Left ventricle myocardium superior (tissue), 1 donor: ENCODE measurements at regions not wholly inside any gene's neighbourhood (a gene's known extent, or its start where the extent isn't known, plus 50 kb on each side); places are given as distances from the start of the nearest gene placed in this dataset.
"Not testable (repeated sequence)": the region's sequence is repeated elsewhere in the genome, so short reads cannot be mapped to it uniquely, and the experiment has no call there.

Experiments used
- ATAC-seq: fragments of 200-7000 bp; cut with Tn5 transposase; one replicate; pipeline ENCODE4 v1.9.1; 2020; ENCODE audit warnings: mild to moderate bottlenecking, moderate library complexity
- DNase-seq: peaks from one replicate; pipeline ENCODE4 v3.0.0-alpha.2; 2020
- intact Hi-C: fragments of 100-400 bp; cut with micrococcal nuclease; formaldehyde crosslinking; loops from one replicate; pipeline ENCODE4 v1.11.0; 2022
- donor health status: DM: no; HTN: yes; CAD: no; lungs with severe emphysema.

GRCh38 chr14:105951399-105951798 lies 425.0 kb downstream of the TMEM121 start:
- no peak for ATAC-seq
- DNase-seq = no peak
- intact Hi-C loops = no loop called here

- ATAC-seq (no peak), DNase-seq (no peak)
- intact Hi-C loops = no loop called here
These were observed 425.8 kb downstream of the TMEM121 start for GRCh38 chr14:105952222-105952621.

- intact Hi-C loops = no loop called here
- no peak for DNase-seq
These were observed 426.4 kb downstream of the TMEM121 start for GRCh38 chr14:105952826-105953225.

GRCh38 chr14:105961625-105962024 lies 435.2 kb downstream of the TMEM121 start:
- intact Hi-C loops, DNase-seq, ATAC-seq: not testable (repeated sequence)

More at GRCh38 chr14:105952826-105953225, 426.4 kb downstream of the TMEM121 start:
- no peak for ATAC-seq

GRCh38 chr14:105962532-105962931 lies 436.1 kb downstream of the TMEM121 start:
- intact Hi-C loops = no loop called here
- ATAC-seq (no peak), DNase-seq (no peak)

GRCh38 chr14:105968291-105968690 lies 441.9 kb downstream of the TMEM121 start:
- intact Hi-C loops = no loop called here
- no peak for ATAC-seq
- no peak for DNase-seq

- ATAC-seq, intact Hi-C loops, DNase-seq: not testable (repeated sequence)
These were observed 442.6 kb downstream of the TMEM121 start for GRCh38 chr14:105969026-105969425.

GRCh38 chr14:105970821-105971220 lies 444.4 kb downstream of the TMEM121 start:
- DNase-seq, intact Hi-C loops, ATAC-seq: not testable (repeated sequence)

GRCh38 chr14:105971593-105972500 lies 445.5 kb downstream of the TMEM121 start:
- intact Hi-C loops = no loop called here
- no peak for ATAC-seq
- no peak for DNase-seq

GRCh38 chr14:105974902-105975301 lies 448.5 kb downstream of the TMEM121 start:
- no peak for ATAC-seq
- no peak for DNase-seq
- intact Hi-C loops = no loop called here

GRCh38 chr14:105978618-105979295 lies 452.4 kb downstream of the TMEM121 start:
- intact Hi-C loops = no loop called here
- DNase-seq = no peak
- no peak for ATAC-seq

GRCh38 chr14:105979446-105979845 lies 453.1 kb downstream of the TMEM121 start:
- ATAC-seq (no peak), DNase-seq (no peak)
- intact Hi-C loops = no loop called here

- DNase-seq (no peak), ATAC-seq (no peak)
- intact Hi-C loops = no loop called here
These were observed 453.8 kb downstream of the TMEM121 start for GRCh38 chr14:105980224-105980623.

GRCh38 chr14:105981517-105982302 lies 455.3 kb downstream of the TMEM121 start:
- intact Hi-C loops, DNase-seq, ATAC-seq: not testable (repeated sequence)

- intact Hi-C loops = no loop called here
- ATAC-seq (no peak), DNase-seq (no peak)
These were observed 456.3 kb downstream of the TMEM121 start for GRCh38 chr14:105982664-105983063.

- intact Hi-C loops = no loop called here
- ATAC-seq (no peak), DNase-seq (no peak)
These were observed 460.5 kb downstream of the TMEM121 start for GRCh38 chr14:105986894-105987284.

- no peak for DNase-seq
- ATAC-seq = no peak
- intact Hi-C loops = no loop called here
These were observed 461.2 kb downstream of the TMEM121 start for GRCh38 chr14:105987563-105987962.

GRCh38 chr14:105989566-105990302 lies 463.4 kb downstream of the TMEM121 start:
- DNase-seq (no peak), ATAC-seq (no peak)
- intact Hi-C loops = no loop called here

- DNase-seq, intact Hi-C loops, ATAC-seq: not testable (repeated sequence)
These were observed 465.3 kb downstream of the TMEM121 start for GRCh38 chr14:105991677-105992076.
